ENCODE measurements at regions not wholly inside any gene's neighbourhood (a gene's known extent, or its start where the extent isn't known, plus 50 kb on each side); places are given as distances from the start of the nearest gene placed in this dataset.

- no peak for DNase-seq (ENCODE audit: low spot score in 2 of 2)
- no peak for FAIRE-seq
Observed at GRCh38 chr11:112354364-112354763, 93.7 kb upstream of the PLET1 start.

GRCh38 chr11:112355726-112356125 lies 95.1 kb upstream of the PLET1 start:
- DNase-seq (ENCODE audit: low spot score in 2 of 2), result no peak

GRCh38 chr11:112357488-112357887 lies 96.8 kb upstream of the PLET1 start:
- FAIRE-seq (no peak), DNase-seq (ENCODE audit: low spot score in 2 of 2) (no peak)

More at GRCh38 chr11:112355726-112356125, 95.1 kb upstream of the PLET1 start:
- no peak for FAIRE-seq

- FAIRE-seq (no peak), DNase-seq (ENCODE audit: low spot score in 2 of 2) (no peak)
Observed at GRCh38 chr11:112361396-112361795, 100.7 kb upstream of the PLET1 start.

- DNase-seq (ENCODE audit: low spot score in 2 of 2) (no peak), FAIRE-seq (no peak)
Observed at GRCh38 chr11:112363527-112363926, 102.9 kb upstream of the PLET1 start.

GRCh38 chr11:112364962-112365481 lies 104.4 kb upstream of the PLET1 start:
- no peak for FAIRE-seq
- DNase-seq (ENCODE audit: low spot score in 2 of 2), result no peak

GRCh38 chr11:112366012-112366411 lies 105.4 kb upstream of the PLET1 start:
- FAIRE-seq (no peak), DNase-seq (ENCODE audit: low spot score in 2 of 2) (no peak)

- FAIRE-seq (no peak), DNase-seq (ENCODE audit: low spot score in 2 of 2) (no peak)
Observed at GRCh38 chr11:112366777-112367176, 106.1 kb upstream of the PLET1 start.

- FAIRE-seq (no peak), DNase-seq (ENCODE audit: low spot score in 2 of 2) (no peak)
Observed at GRCh38 chr11:112367461-112367860, 106.8 kb upstream of the PLET1 start.

GRCh38 chr11:112367895-112368294 lies 107.2 kb upstream of the PLET1 start:
- FAIRE-seq (no peak), DNase-seq (ENCODE audit: low spot score in 2 of 2) (no peak)

- DNase-seq (ENCODE audit: low spot score in 2 of 2) (no peak), FAIRE-seq (no peak)
Observed at GRCh38 chr11:112368381-112368780, 107.7 kb upstream of the PLET1 start.

- DNase-seq (ENCODE audit: low spot score in 2 of 2) (no peak), FAIRE-seq (no peak)
Observed at GRCh38 chr11:112369374-112369773, 108.7 kb upstream of the PLET1 start.

- FAIRE-seq (no peak), DNase-seq (ENCODE audit: low spot score in 2 of 2) (no peak)
Observed at GRCh38 chr11:112369916-112370315, 109.3 kb upstream of the PLET1 start.

- DNase-seq (ENCODE audit: low spot score in 2 of 2), result no peak
- FAIRE-seq, result no peak
Observed at GRCh38 chr11:112374486-112375140, 114.0 kb upstream of the PLET1 start.

GRCh38 chr11:112377946-112378345 lies 117.3 kb upstream of the PLET1 start:
- DNase-seq (ENCODE audit: low spot score in 2 of 2), result no peak

GRCh38 chr11:112380464-112380863 lies 119.8 kb upstream of the PLET1 start:
- DNase-seq (ENCODE audit: low spot score in 2 of 2) (no peak), FAIRE-seq (no peak)

More at GRCh38 chr11:112377946-112378345, 117.3 kb upstream of the PLET1 start:
- FAIRE-seq, result no peak

GRCh38 chr11:112381578-112381977 lies 120.9 kb upstream of the PLET1 start:
- DNase-seq (ENCODE audit: low spot score in 2 of 2) (no peak), FAIRE-seq (no peak)

- FAIRE-seq (no peak), DNase-seq (ENCODE audit: low spot score in 2 of 2) (no peak)
Observed at GRCh38 chr11:112382561-112382960, 121.9 kb upstream of the PLET1 start.

- no peak for DNase-seq (ENCODE audit: low spot score in 2 of 2)
Observed at GRCh38 chr11:112388496-112388895, 127.8 kb upstream of the PLET1 start.

GRCh38 chr11:112391086-112391485 lies 130.4 kb upstream of the PLET1 start:
- no peak for FAIRE-seq
- no peak for DNase-seq (ENCODE audit: low spot score in 2 of 2)

More at GRCh38 chr11:112388496-112388895, 127.8 kb upstream of the PLET1 start:
- FAIRE-seq, result no peak

- no peak for DNase-seq (ENCODE audit: low spot score in 2 of 2)
- no peak for FAIRE-seq
Observed at GRCh38 chr11:112392904-112393303, 132.2 kb upstream of the PLET1 start.

GRCh38 chr11:112394304-112394703 lies 133.6 kb upstream of the PLET1 start:
- DNase-seq (ENCODE audit: low spot score in 2 of 2) (no peak), FAIRE-seq (no peak)
